Neuronal stem cell (in vitro differentiated cells): ENCODE measurements at regions not wholly inside any gene's neighbourhood (a gene's known extent, or its start where the extent isn't known, plus 50 kb on each side); places are given as distances from the start of the nearest gene placed in this dataset.

Source experiments
- DNase-seq: peaks from one replicate; pipeline ENCODE4 v3.0.0-alpha.2; 2013; ENCODE audit warnings: low spot score
- H2AFZ ChIP-seq: one replicate; pipeline ENCODE4 v1.6.1; 2013; ENCODE audit warnings: mild to moderate bottlenecking, low read length, inconsistent platforms
- H2AK5ac ChIP-seq: 2 replicates; pipeline ENCODE4 v1.6.1; 2013; ENCODE audit warnings: low read depth, mild to moderate bottlenecking, inconsistent platforms, low read length, moderate library complexity, mixed read lengths
- H2BK120ac ChIP-seq: 2 replicates; pipeline ENCODE4 v1.6.1; 2013; ENCODE audit warnings: low read depth, mild to moderate bottlenecking, inconsistent platforms, low read length, moderate library complexity, mixed read lengths
- H2BK12ac ChIP-seq: one replicate; pipeline ENCODE4 v1.6.1; 2013; ENCODE audit warnings: low read length, inconsistent platforms
- H2BK15ac ChIP-seq: 2 replicates; pipeline ENCODE4 v1.6.1; 2013; ENCODE audit warnings: mild to moderate bottlenecking, low read length, inconsistent platforms, mixed read lengths
- H2BK5ac ChIP-seq: one replicate; pipeline ENCODE4 v1.6.1; 2013; ENCODE audit warnings: inconsistent platforms, mild to moderate bottlenecking, low read length, moderate library complexity
- H3K14ac ChIP-seq: one replicate; pipeline ENCODE4 v1.6.1; 2013; ENCODE audit warnings: low read length, inconsistent platforms
- H3K18ac ChIP-seq: 2 replicates; pipeline ENCODE4 v1.6.1; 2013; ENCODE audit warnings: low read length, inconsistent platforms
- H3K23ac ChIP-seq: 2 replicates; pipeline ENCODE4 v1.6.1; 2013; ENCODE audit warnings: low read depth, mild to moderate bottlenecking, mixed read lengths, low read length, inconsistent platforms; ENCODE audit not compliant: poor library complexity
- H3K27ac ChIP-seq: replicated peaks from 3 replicates; pipeline ENCODE4 v1.5.1; 2013; ENCODE audit warnings: low read length, inconsistent platforms
- H3K27me3 ChIP-seq, 3 experiments: 2 replicates each; pipeline ENCODE4 v1.6.1; 2013; ENCODE audit warnings: low read length in 3 of 3, mild to moderate bottlenecking in 2 of 3, inconsistent platforms in 1 of 3, low read depth in 1 of 3, mixed read lengths in 1 of 3, moderate library complexity in 1 of 3; ENCODE audit not compliant: control insufficient read depth in 3 of 3, insufficient read depth in 3 of 3
- H3K36me3 ChIP-seq, 2 donors: replicated peaks in 1 of 2; 2 replicates each; pipeline ENCODE4 v1.6.1; 2013; ENCODE audit warnings: low read length in 2 of 2; ENCODE audit not compliant: control insufficient read depth in 2 of 2, insufficient read depth in 2 of 2
- H3K4ac ChIP-seq: 2 replicates; pipeline ENCODE4 v1.6.1; 2013; ENCODE audit warnings: inconsistent platforms, mild to moderate bottlenecking, low read length, moderate library complexity
- H3K4me1 ChIP-seq, 2 donors: 1 replicate in 1 of 2; 2 replicates in 1 of 2; pipeline ENCODE4 v1.6.1; 2013; ENCODE audit warnings: low read length in 2 of 2, low read depth in 1 of 2; ENCODE audit not compliant: control insufficient read depth in 2 of 2, insufficient read depth in 1 of 2
- H3K4me2 ChIP-seq: one replicate; pipeline ENCODE4 v1.6.1; 2013; ENCODE audit warnings: mild to moderate bottlenecking, low read length, inconsistent platforms; ENCODE audit not compliant: insufficient read depth, poor library complexity, severe bottlenecking
- H3K4me3 ChIP-seq, 2 donors: 2 replicates each; pipeline ENCODE4 v1.5.1; 2013; ENCODE audit warnings: low read length in 2 of 2, mild to moderate bottlenecking in 2 of 2, inconsistent platforms in 1 of 2, moderate library complexity in 1 of 2
- H3K79me1 ChIP-seq: one replicate; pipeline ENCODE4 v1.6.1; 2013; ENCODE audit warnings: low read depth, mild to moderate bottlenecking, inconsistent platforms, low read length, moderate library complexity
- H3K9ac ChIP-seq: one replicate; pipeline ENCODE4 v1.6.1; 2013; ENCODE audit warnings: mild to moderate bottlenecking, low read depth, low read length, inconsistent platforms; ENCODE audit not compliant: poor library complexity
- H3K9me3 ChIP-seq, 2 donors: replicated peaks in 1 of 2; 2 replicates each; pipeline versions ENCODE3 to v1.6.1; 2013; ENCODE audit warnings: low read length in 2 of 2, mild to moderate bottlenecking in 2 of 2, inconsistent platforms in 1 of 2, low read depth in 1 of 2, mixed read lengths in 1 of 2, moderate library complexity in 1 of 2; ENCODE audit not compliant: control insufficient read depth in 2 of 2, insufficient read depth in 1 of 2
- H4K8ac ChIP-seq: one replicate; pipeline ENCODE4 v1.6.1; 2013; ENCODE audit warnings: low read depth, mild to moderate bottlenecking, inconsistent platforms, low read length, moderate library complexity
- H4K91ac ChIP-seq: one replicate; pipeline ENCODE4 v1.6.1; 2013; ENCODE audit warnings: low read length, low read depth, mild to moderate bottlenecking, inconsistent platforms; ENCODE audit not compliant: poor library complexity
- WGBS, 2 donors: extraction: QIAGEN DNeasy Blood & Tissue Kit; methylation state at CpG; one replicate each; pipeline ENCODE4 v1.1.7; 2013; ENCODE audit warnings: missing lambda C conversion rate in 2 of 2, mixed read lengths in 1 of 2; ENCODE audit not compliant: insufficient read length in 2 of 2, insufficient replicate concordance in 1 of 2; ENCODE audit errors: extremely low coverage in 2 of 2; 5-methylcytosine and 5-hydroxymethylcytosine counted together

DNA sequence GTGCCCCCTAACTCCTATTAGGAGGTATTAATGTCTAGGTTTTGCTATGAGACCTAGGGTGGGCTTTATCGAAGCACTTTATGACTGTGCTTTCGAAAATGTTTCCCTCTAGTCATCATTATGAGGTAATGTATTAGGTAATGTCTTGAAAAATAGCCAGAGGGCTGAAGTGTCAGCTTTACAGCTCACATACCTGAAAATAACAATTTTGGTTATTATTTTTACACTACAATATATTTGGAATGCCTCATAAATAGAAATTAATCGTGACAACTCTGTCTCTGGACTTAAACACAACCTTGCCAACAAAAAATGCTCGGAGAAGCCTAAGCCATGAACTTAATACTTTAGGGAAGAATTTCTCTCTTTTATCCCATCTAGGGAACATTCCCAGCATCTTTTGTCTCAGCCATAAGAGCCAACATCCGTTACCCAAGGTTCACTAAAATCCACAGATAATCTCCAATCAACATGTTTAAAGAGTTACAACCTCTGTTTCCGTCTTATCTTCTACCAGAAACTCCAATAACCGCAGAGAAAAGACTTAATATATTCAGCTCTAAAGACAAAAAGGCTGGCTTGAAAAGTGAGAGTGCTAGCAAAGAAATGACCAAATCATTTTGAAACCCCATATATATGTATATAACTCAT, 130.9 kb upstream of the RND3 start:
- Histone ChIP-seq H3K4me1 (peaks cover 2 to 9% of the 10 kb centered on the region in 2 donors), H3K27me3 (no peaks in the 10 kb centered on the region), H4K8ac (no peak overlapping the region), H3K23ac (no peak overlapping the region), H3K18ac (no peak overlapping the region), H3K4me2 (no peak overlapping the region), H3K79me1 (no peaks in the 10 kb centered on the region), H3K4me3 (no peak overlapping the region), H2BK12ac (no peak overlapping the region), H2BK5ac (no peak overlapping the region), H2BK15ac (no peak overlapping the region), H2AFZ (no peak overlapping the region), H3K4ac (no peak overlapping the region), H3K36me3 (no peaks in the 10 kb centered on the region), H3K27ac (no peak overlapping the region), H4K91ac (no peak overlapping the region), H3K14ac (no peak overlapping the region), H3K9me3 (peaks cover 0 to 2% of the 10 kb centered on the region in 2 donors), H2BK120ac (no peak overlapping the region), H2AK5ac (no peak overlapping the region), H3K9ac (no peak overlapping the region)
- no CpG with 5 or more reads among the region's 7 CpGs for WGBS, 2 donors
- no peak for DNase-seq

DNA sequence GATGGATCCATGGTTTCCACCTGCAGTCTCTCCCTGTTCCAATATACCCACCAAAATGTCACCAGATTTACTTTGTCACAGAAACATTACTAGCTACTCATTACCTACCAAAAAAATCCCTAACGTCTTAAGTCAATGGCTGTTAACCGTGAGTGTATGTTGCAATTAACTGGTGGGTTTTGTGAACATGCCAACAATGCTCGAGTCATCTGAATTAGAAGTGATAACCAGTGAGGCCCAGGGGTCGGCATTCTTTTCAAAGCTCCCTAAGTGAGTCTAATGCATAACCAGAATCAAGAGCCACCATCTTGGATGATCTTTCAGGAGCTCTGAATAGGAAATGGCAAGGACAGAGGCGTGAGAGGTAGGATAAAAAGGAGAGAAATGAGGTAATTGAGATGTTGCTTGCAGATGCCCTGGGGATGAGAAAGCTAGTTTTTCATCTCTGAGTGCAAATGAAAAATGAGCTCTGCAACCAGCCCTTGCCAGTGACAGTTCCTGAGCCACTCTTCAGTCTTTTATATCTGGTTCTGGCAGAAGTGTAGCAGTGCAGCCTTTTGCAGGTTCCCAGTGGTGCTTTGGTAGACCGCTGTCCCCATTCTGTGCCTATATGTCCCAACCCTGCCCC, 130.0 kb upstream of the RND3 start:
- Histone ChIP-seq H3K4ac (no peak overlapping the region), H3K79me1 (no peaks in the 10 kb centered on the region), H3K4me2 (no peak overlapping the region), H3K9ac (no peak overlapping the region), H2AK5ac (no peak overlapping the region), H2BK15ac (no peak overlapping the region), H2BK12ac (no peak overlapping the region), H4K91ac (no peak overlapping the region), H2BK5ac (no peak overlapping the region), H3K23ac (no peak overlapping the region), H2AFZ (peak overlapping the region; percentile 31), H3K27me3 (no peaks in the 10 kb centered on the region), H2BK120ac (no peak overlapping the region), H3K14ac (no peak overlapping the region), H3K18ac (no peak overlapping the region), H3K27ac (no peak overlapping the region), H4K8ac (no peak overlapping the region), H3K4me3 (no peak overlapping the region), H3K4me1 (peaks cover 4 to 11% of the 10 kb centered on the region in 2 donors), H3K9me3 (no peaks in the 10 kb centered on the region), H3K36me3 (no peaks in the 10 kb centered on the region)
- no peak for DNase-seq
- no CpG with 5 or more reads among the region's 6 CpGs for WGBS, 2 donors

DNA sequence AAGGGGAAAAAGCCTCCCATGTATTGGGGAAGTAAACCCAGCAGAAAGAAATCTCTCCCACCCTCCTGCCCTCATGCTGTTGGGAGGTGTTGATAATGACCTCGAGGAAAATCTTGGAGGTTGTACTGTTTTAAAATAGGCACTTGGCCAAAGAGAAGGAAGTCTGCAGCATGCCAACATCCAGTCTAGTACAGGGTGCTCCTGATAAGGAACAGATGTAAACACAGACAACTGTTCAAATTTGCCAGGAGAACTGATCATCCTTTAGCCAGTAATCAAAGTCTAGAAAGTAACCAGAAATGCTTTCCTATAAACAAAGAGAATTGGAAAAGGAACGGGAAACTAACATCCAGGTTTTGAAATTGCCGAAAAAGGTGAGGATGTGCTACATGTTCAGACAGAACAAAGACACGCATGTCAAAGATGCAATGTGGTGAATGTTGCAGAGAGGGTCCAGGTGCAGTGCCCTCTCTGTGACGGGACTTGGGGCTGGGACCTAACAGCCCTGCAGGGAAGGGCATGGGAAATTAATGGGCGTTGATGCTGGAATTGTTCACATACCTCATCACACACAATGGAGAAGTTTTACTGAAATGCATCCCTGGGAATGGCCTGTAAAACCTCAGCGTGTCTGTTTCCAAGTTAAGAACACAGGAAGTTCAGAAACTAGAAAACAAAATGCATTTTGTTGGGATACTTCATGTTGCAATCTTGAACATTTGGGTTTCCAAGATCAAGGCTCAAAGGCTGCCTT, 125.7 kb upstream of the RND3 start:
- no peak overlapping the region for H2BK5ac ChIP-seq
- H2BK15ac ChIP-seq, result no peak overlapping the region
- H2BK120ac ChIP-seq, result no peak overlapping the region
- H2BK12ac ChIP-seq, result no peak overlapping the region
- H3K9me3 ChIP-seq, result no peaks in the 10 kb centered on the region
- H3K14ac ChIP-seq, result no peak overlapping the region
- H3K4me3 ChIP-seq, result no peak overlapping the region
- H3K4ac ChIP-seq, result no peak overlapping the region
- H3K18ac ChIP-seq, result no peak overlapping the region
- no peak overlapping the region for H2AK5ac ChIP-seq
- H4K8ac ChIP-seq, result no peak overlapping the region
- H3K36me3 ChIP-seq, result no peaks in the 10 kb centered on the region
- no CpG with 5 or more reads among the region's 7 CpGs for WGBS, 2 donors
- no peak overlapping the region for H3K27ac ChIP-seq
- no peak overlapping the region for H3K23ac ChIP-seq
- H3K4me2 ChIP-seq, result no peak overlapping the region
- H3K9ac ChIP-seq, result no peak overlapping the region
- H4K91ac ChIP-seq, result no peak overlapping the region
- H3K79me1 ChIP-seq, result no peaks in the 10 kb centered on the region
- H2AFZ ChIP-seq, result no peak overlapping the region
- H3K27me3 ChIP-seq, result no peaks in the 10 kb centered on the region
- peaks cover 2 to 4% of the 10 kb centered on the region in 2 donors for H3K4me1 ChIP-seq
- no peak for DNase-seq

DNA sequence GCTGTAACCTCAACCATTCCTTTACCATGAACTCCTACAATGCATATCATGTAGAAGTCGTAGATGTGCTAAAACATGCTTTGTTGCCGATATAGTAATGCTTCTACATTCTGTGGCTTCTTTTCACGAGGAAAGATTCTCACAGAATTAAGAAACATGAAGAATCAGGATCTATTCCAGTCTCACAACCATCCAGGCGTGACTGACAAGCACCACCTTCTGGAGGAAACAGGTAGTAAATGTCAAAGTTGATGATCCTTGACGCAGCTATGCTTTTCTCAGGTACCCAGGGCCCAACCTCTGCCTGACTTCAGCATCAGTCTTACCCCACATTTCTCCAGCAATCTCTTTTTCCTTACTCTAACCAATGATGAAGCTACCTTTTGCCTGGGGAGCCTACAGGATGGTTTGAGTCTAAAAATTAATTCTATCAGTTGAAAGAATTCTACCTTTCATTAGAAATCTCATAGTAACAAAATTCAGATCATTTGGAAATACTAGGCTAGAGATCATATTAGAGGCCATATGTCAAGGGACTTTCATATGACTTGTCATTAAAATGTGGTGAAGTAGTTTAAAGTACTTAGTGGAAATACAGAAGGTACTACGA, 123.3 kb upstream of the RND3 start:
- Histone ChIP-seq H3K9me3 (no peaks in the 10 kb centered on the region), H3K79me1 (no peaks in the 10 kb centered on the region), H3K36me3 (no peaks in the 10 kb centered on the region), H3K18ac (no peak overlapping the region), H4K8ac (no peak overlapping the region), H4K91ac (no peak overlapping the region), H3K4me2 (no peak overlapping the region), H3K4ac (no peak overlapping the region), H2BK12ac (no peak overlapping the region), H2AFZ (no peak overlapping the region), H3K14ac (no peak overlapping the region), H3K9ac (no peak overlapping the region), H3K23ac (no peak overlapping the region), H2BK120ac (no peak overlapping the region), H3K4me1 (peaks cover 8 to 15% of the 10 kb centered on the region in 2 donors), H2AK5ac (no peak overlapping the region), H3K27me3 (no peaks in the 10 kb centered on the region), H3K27ac (no peak overlapping the region), H3K4me3 (no peak overlapping the region), H2BK5ac (no peak overlapping the region), H2BK15ac (no peak overlapping the region)
- peak; percentile 21 for DNase-seq
- WGBS, 2 donors, result no CpG with 5 or more reads among the region's 6 CpGs
